Trophoblast cell (in vitro differentiated cells and primary cell): ENCODE measurements at regions not wholly inside any gene's neighbourhood (a gene's known extent, or its start where the extent isn't known, plus 50 kb on each side); places are given as distances from the start of the nearest gene placed in this dataset.

ENCODE experiments used
- DNase-seq, 2 donors: peaks; one replicate each; pipeline ENCODE4 v3.0.0-alpha.2; 2016
- H2AFZ ChIP-seq: 2 replicates; pipeline ENCODE4 v1.6.1; 2013; ENCODE audit warnings: low read length, moderate library complexity, mild to moderate bottlenecking; ENCODE audit not compliant: insufficient read depth, poor library complexity
- H2AK5ac ChIP-seq: 2 replicates; pipeline ENCODE4 v1.6.1; 2013; ENCODE audit warnings: mild to moderate bottlenecking, low read length
- H2BK120ac ChIP-seq: 2 replicates; pipeline ENCODE4 v1.6.1; 2013; ENCODE audit warnings: low read length, mild to moderate bottlenecking, moderate library complexity; ENCODE audit not compliant: insufficient read depth, poor library complexity
- H2BK12ac ChIP-seq: 2 replicates; pipeline ENCODE4 v1.6.1; 2013; ENCODE audit warnings: mild to moderate bottlenecking, low read length, moderate library complexity
- H2BK5ac ChIP-seq: 2 replicates; pipeline ENCODE4 v1.6.1; 2013; ENCODE audit warnings: low read length, low read depth, moderate library complexity, mild to moderate bottlenecking; ENCODE audit not compliant: poor library complexity
- H3K14ac ChIP-seq: 2 replicates; pipeline ENCODE4 v1.6.1; 2013; ENCODE audit warnings: mild to moderate bottlenecking, low read length
- H3K18ac ChIP-seq: 2 replicates; pipeline ENCODE4 v1.6.1; 2013; ENCODE audit warnings: mild to moderate bottlenecking, low read length
- H3K23ac ChIP-seq: 2 replicates; pipeline ENCODE4 v1.6.1; 2013; ENCODE audit warnings: low read length
- H3K27ac ChIP-seq: 2 replicates; pipeline ENCODE4 v1.5.1; 2013; ENCODE audit warnings: low read depth, mild to moderate bottlenecking, inconsistent platforms, low read length, moderate library complexity
- H3K27me3 ChIP-seq: 2 replicates; pipeline ENCODE4 v1.6.1; 2013; ENCODE audit warnings: inconsistent platforms, mild to moderate bottlenecking, low read length, moderate library complexity; ENCODE audit not compliant: insufficient read depth
- H3K36me3 ChIP-seq, 2 experiments: 1 replicate in 1 of 2; 2 replicates in 1 of 2; pipeline ENCODE4 v1.6.1; 2013; ENCODE audit warnings: low read length in 2 of 2, mild to moderate bottlenecking in 2 of 2, moderate library complexity in 1 of 2; ENCODE audit not compliant: insufficient read depth in 2 of 2, control insufficient read depth in 1 of 2
- H3K4ac ChIP-seq: 2 replicates; pipeline ENCODE4 v1.6.1; 2013; ENCODE audit warnings: low read depth, mild to moderate bottlenecking, low read length, moderate library complexity
- H3K4me1 ChIP-seq, 2 experiments: 1 replicate in 1 of 2; 2 replicates in 1 of 2; pipeline ENCODE4 v1.6.1; 2013; ENCODE audit warnings: low read length in 2 of 2, mild to moderate bottlenecking in 2 of 2, moderate library complexity in 1 of 2; ENCODE audit not compliant: insufficient read depth in 2 of 2, control insufficient read depth in 1 of 2
- H3K4me2 ChIP-seq: 2 replicates; pipeline ENCODE4 v1.6.1; 2013; ENCODE audit warnings: inconsistent platforms, mild to moderate bottlenecking, low read length, moderate library complexity
- H3K4me3 ChIP-seq: 2 replicates; pipeline ENCODE4 v1.5.1; 2013; ENCODE audit warnings: mild to moderate bottlenecking, low read depth, low read length, inconsistent platforms
- H3K79me1 ChIP-seq: one replicate; pipeline ENCODE4 v1.6.1; 2013; ENCODE audit warnings: low read length
- H3K79me2 ChIP-seq: 2 replicates; pipeline ENCODE4 v1.6.1; 2013; ENCODE audit warnings: low read length, mild to moderate bottlenecking; ENCODE audit not compliant: control insufficient read depth, insufficient read depth, poor library complexity
- H3K9ac ChIP-seq: 2 replicates; pipeline ENCODE4 v1.6.1; 2013; ENCODE audit warnings: mild to moderate bottlenecking, low read length
- H3K9me3 ChIP-seq: 2 replicates; pipeline ENCODE4 v1.6.1; 2013; ENCODE audit warnings: low read depth, mild to moderate bottlenecking, control low read depth, inconsistent platforms, low read length; ENCODE audit not compliant: insufficient read depth
- H4K12ac ChIP-seq: 2 replicates; pipeline ENCODE4 v1.6.1; 2013; ENCODE audit warnings: low read depth, mild to moderate bottlenecking, low read length, moderate library complexity
- H4K8ac ChIP-seq: 2 replicates; pipeline ENCODE4 v1.6.1; 2013; ENCODE audit warnings: low read depth, mild to moderate bottlenecking, low read length, moderate library complexity
- H4K91ac ChIP-seq: one replicate; pipeline ENCODE4 v1.6.1; 2013; ENCODE audit warnings: low read depth, mild to moderate bottlenecking, low read length, moderate library complexity
- WGBS: extraction: QIAGEN DNeasy Blood & Tissue Kit; methylation state at CpG from one replicate; pipeline ENCODE4 v1.1.7; 2013; ENCODE audit warnings: missing lambda C conversion rate; ENCODE audit not compliant: insufficient read length, insufficient coverage; ENCODE audit errors: extremely low coverage; 5-methylcytosine and 5-hydroxymethylcytosine counted together

- no peak overlapping the region for H2AFZ ChIP-seq
- no peak overlapping the region for H2BK12ac ChIP-seq
- no peak for DNase-seq
- no peak overlapping the region for H3K18ac ChIP-seq
- no peaks in the 10 kb centered on the region for H3K36me3 ChIP-seq
- H3K27me3 ChIP-seq = no peaks in the 10 kb centered on the region
- H3K4me1 ChIP-seq = peaks cover 0 to 3% of the 10 kb centered on the region in 2 experiments
- H4K91ac ChIP-seq = no peak overlapping the region
- H3K14ac ChIP-seq = no peak overlapping the region
- WGBS = no CpG with 5 or more reads among the region's 1 CpG
- no peak overlapping the region for H4K12ac ChIP-seq
- no peak overlapping the region for H2BK120ac ChIP-seq
- H2BK5ac ChIP-seq = no peak overlapping the region
- H3K4me2 ChIP-seq = no peak overlapping the region
- no peak overlapping the region for H3K23ac ChIP-seq
- no peaks in the 10 kb centered on the region for H3K79me1 ChIP-seq
- no peak overlapping the region for H4K8ac ChIP-seq
- no peak overlapping the region for H3K4ac ChIP-seq
- no peak overlapping the region for H2AK5ac ChIP-seq
- no peak overlapping the region for H3K9ac ChIP-seq
- H3K27ac ChIP-seq = no peak overlapping the region
- no peaks in the 10 kb centered on the region for H3K79me2 ChIP-seq
- no peak overlapping the region for H3K4me3 ChIP-seq
- no peaks in the 10 kb centered on the region for H3K9me3 ChIP-seq
Measured at GRCh38 chr12:25767606-25768005, 190.9 kb upstream of the RASSF8 start.

- Histone ChIP-seq H3K9me3 (no peaks in the 10 kb centered on the region), H3K18ac (no peak overlapping the region), H4K91ac (no peak overlapping the region), H3K14ac (no peak overlapping the region), H3K4me2 (no peak overlapping the region), H3K36me3 (no peaks in the 10 kb centered on the region), H3K27ac (no peak overlapping the region), H3K23ac (no peak overlapping the region), H4K12ac (no peak overlapping the region), H3K4me3 (no peak overlapping the region), H3K79me1 (no peaks in the 10 kb centered on the region), H3K4ac (no peak overlapping the region), H2BK5ac (no peak overlapping the region), H3K9ac (no peak overlapping the region), H2BK120ac (no peak overlapping the region), H2BK12ac (no peak overlapping the region), H3K79me2 (no peaks in the 10 kb centered on the region), H2AK5ac (no peak overlapping the region), H2AFZ (no peak overlapping the region), H3K4me1 (peaks cover 0 to 3% of the 10 kb centered on the region in 2 experiments), H4K8ac (no peak overlapping the region), H3K27me3 (no peaks in the 10 kb centered on the region)
- DNase-seq = no peak
- no CpG with 5 or more reads among the region's 2 CpGs for WGBS
Measured at GRCh38 chr12:25768151-25768550, 190.3 kb upstream of the RASSF8 start.

- Histone ChIP-seq H3K79me1 (peaks cover under 1% of the 10 kb centered on the region), H3K27me3 (no peaks in the 10 kb centered on the region), H2AFZ (no peak overlapping the region), H3K79me2 (no peaks in the 10 kb centered on the region), H2AK5ac (no peak overlapping the region), H2BK5ac (no peak overlapping the region), H3K4ac (no peak overlapping the region), H2BK12ac (no peak overlapping the region), H3K4me3 (no peak overlapping the region), H3K18ac (no peak overlapping the region), H3K14ac (no peak overlapping the region), H4K91ac (peak overlapping the region; percentile 6), H3K36me3 (no peaks in the 10 kb centered on the region), H3K9ac (no peak overlapping the region), H3K4me2 (no peak overlapping the region), H3K9me3 (no peaks in the 10 kb centered on the region), H3K23ac (no peak overlapping the region), H3K4me1 (peaks cover under 1 to 3% of the 10 kb centered on the region in 2 experiments), H2BK120ac (no peak overlapping the region), H4K12ac (no peak overlapping the region), H4K8ac (no peak overlapping the region), H3K27ac (no peak overlapping the region)
- DNase-seq = peak in 1 of 2 donors; percentile 64
- WGBS = no CpG with 5 or more reads among the region's 6 CpGs
Measured at GRCh38 chr12:25769082-25769945, 189.2 kb upstream of the RASSF8 start.

- Histone ChIP-seq H3K4me3 (no peak overlapping the region), H3K79me1 (peaks cover 3% of the 10 kb centered on the region), H3K27ac (no peak overlapping the region), H3K4me1 (peaks cover 3 to 8% of the 10 kb centered on the region in 2 experiments), H2AFZ (no peak overlapping the region), H2BK5ac (no peak overlapping the region), H3K23ac (no peak overlapping the region), H3K18ac (no peak overlapping the region), H4K8ac (no peak overlapping the region), H2BK12ac (no peak overlapping the region), H3K9me3 (no peaks in the 10 kb centered on the region), H4K12ac (no peak overlapping the region), H3K27me3 (no peaks in the 10 kb centered on the region), H2AK5ac (no peak overlapping the region), H3K36me3 (no peaks in the 10 kb centered on the region), H3K4me2 (no peak overlapping the region), H2BK120ac (no peak overlapping the region), H3K4ac (no peak overlapping the region), H3K14ac (no peak overlapping the region), H4K91ac (no peak overlapping the region), H3K79me2 (no peaks in the 10 kb centered on the region), H3K9ac (no peak overlapping the region)
- DNase-seq = peak in 1 of 2 donors; percentile 15
- no CpG with 5 or more reads among the region's 2 CpGs for WGBS
Measured at GRCh38 chr12:25771041-25771440, 187.4 kb upstream of the RASSF8 start.
